A673 (cell line): ENCODE measurements at regions not wholly inside any gene's neighbourhood (a gene's known extent, or its start where the extent isn't known, plus 50 kb on each side); places are given as distances from the start of the nearest gene placed in this dataset.

Experiments used
- BruUV-seq: library from RNA; stranded (reverse); fragments of 400-500 nt; replicated peaks from 2 replicates; lab custom pipeline; 2021; lab: Mats Ljungman, UMichigan
- CTCF ChIA-PET: fragments of 300-600 bp; sonication (Branson Sonifier 250); formaldehyde crosslinking; loops from one replicate; lab custom pipeline; 2022; ENCODE audit warnings: antibody characterized with exemption; lab: Charles Lee
- POLR2A ChIA-PET: fragments of 300-600 bp; sonication (Branson Sonifier 250); formaldehyde crosslinking; loops from one replicate; lab custom pipeline; 2022; ENCODE audit warnings: antibody characterized with exemption; ENCODE audit not compliant: low non-redundant PET; lab: Charles Lee
- DNase-seq: peaks from one replicate; pipeline ENCODE4 v3.0.0-alpha.2; 2015; ENCODE audit warnings: low spot score
- H3K27ac ChIP-seq: fragments of 200-600 bp; sonication (generic); 2 replicates; pipeline ENCODE4 v1.5.1; 2016; ENCODE audit warnings: mixed run types, low read depth, mild to moderate bottlenecking, mixed read lengths, antibody characterized with exemption, low read length; ENCODE audit not compliant: poor library complexity, severe bottlenecking
- H3K27me3 ChIP-seq: fragments of 200-600 bp; sonication (generic); replicated peaks from 2 replicates; pipeline ENCODE4 v1.6.1; 2017; ENCODE audit warnings: mixed run types, low read depth, mild to moderate bottlenecking, mixed read lengths, antibody characterized with exemption, low read length; ENCODE audit not compliant: insufficient read depth, poor library complexity
- H3K36me3 ChIP-seq: fragments of 200-600 bp; sonication (generic); 2 replicates; pipeline ENCODE4 v1.6.1; 2016; ENCODE audit warnings: mixed run types, mild to moderate bottlenecking, mixed read lengths, antibody characterized with exemption, low read length; ENCODE audit not compliant: insufficient read depth, poor library complexity, severe bottlenecking
- H3K4me1 ChIP-seq: fragments of 200-600 bp; sonication (generic); 2 replicates; pipeline ENCODE4 v1.6.1; 2017; ENCODE audit warnings: mixed run types, mild to moderate bottlenecking, mixed read lengths, antibody characterized with exemption, low read length; ENCODE audit not compliant: insufficient read depth, poor library complexity, severe bottlenecking
- H3K4me3 ChIP-seq: fragments of 200-600 bp; sonication (generic); 2 replicates; pipeline ENCODE4 v1.5.1; 2016; ENCODE audit warnings: low read depth, mixed run types, mild to moderate bottlenecking, mixed read lengths, low read length; ENCODE audit not compliant: poor library complexity, severe bottlenecking
- H3K9me3 ChIP-seq: fragments of 200-600 bp; sonication (generic); 2 replicates; pipeline ENCODE4 v1.6.1; 2016; ENCODE audit warnings: mixed run types, low read depth, mild to moderate bottlenecking, mixed read lengths, antibody characterized with exemption, low read length; ENCODE audit not compliant: poor library complexity, severe bottlenecking
- CTCF ChIP-seq: fragments of 300-800, 200-600 bp; sonication (generic); conservative IDR thresholded peaks from 2 replicates; pipeline ENCODE4 v1.5.1; 2017; ENCODE audit warnings: low read depth, mild to moderate bottlenecking, antibody characterized with exemption, low read length, moderate library complexity, mixed read lengths
- EZH2 ChIP-seq: fragments of 200-600 bp; sonication (generic); IDR thresholded peaks from 2 replicates; pipeline ENCODE4 v1.6.1; 2017; ENCODE audit warnings: borderline replicate concordance, low read depth, mild to moderate bottlenecking, mixed read lengths, antibody characterized with exemption, low read length; ENCODE audit not compliant: poor library complexity, severe bottlenecking
- intact Hi-C: fragments of 100-400 bp; cut with micrococcal nuclease; formaldehyde crosslinking; loops from one replicate; pipeline ENCODE4 v1.10.0; 2022; ENCODE audit not compliant: unreplicated experiment

- POLR2A ChIA-PET, result no interaction called here
- CTCF ChIA-PET, result no interaction called here
- no TSS peak for BruUV-seq
- DNase-seq, result no peak
- Histone ChIP-seq H3K4me3 (no peak overlapping the region), H3K27me3 (peaks cover 28% of the 10 kb centered on the region), H3K36me3 (no peaks in the 10 kb centered on the region), H3K9me3 (no peaks in the 10 kb centered on the region), H3K27ac (no peak overlapping the region), H3K4me1 (no peaks in the 10 kb centered on the region)
- TF ChIP-seq CTCF, result no peak
- TF ChIP-seq EZH2, result no peak
- intact Hi-C loops, result loop anchor here (10.0 kb wide), 1 partner anchor 1032 kb away; no protein-coding TSS in a partner anchor
Observed at GRCh38 chr16:6646891-6647290, 685.8 kb upstream of the RBFOX1 start.

- ChIA-PET POLR2A (no interaction called here), CTCF (no interaction called here)
- TF ChIP-seq EZH2 (no peak), CTCF (no peak)
- no TSS peak for BruUV-seq
- intact Hi-C loops, result loop anchor here (10.0 kb wide), 1 partner anchor 1031 kb away; no protein-coding TSS in a partner anchor
- Histone ChIP-seq H3K9me3 (no peaks in the 10 kb centered on the region), H3K27me3 (peaks cover 31% of the 10 kb centered on the region), H3K27ac (no peak overlapping the region), H3K4me1 (no peaks in the 10 kb centered on the region), H3K36me3 (no peaks in the 10 kb centered on the region), H3K4me3 (no peak overlapping the region)
- no peak for DNase-seq
Observed at GRCh38 chr16:6645768-6646568, 686.7 kb upstream of the RBFOX1 start.

GRCh38 chr16:6644916-6645315 is 687.7 kb upstream of the RBFOX1 start:
- BruUV-seq, result no TSS peak
- Histone ChIP-seq H3K4me3 (no peak overlapping the region), H3K27me3 (peaks cover 31% of the 10 kb centered on the region), H3K9me3 (no peaks in the 10 kb centered on the region), H3K27ac (no peak overlapping the region), H3K36me3 (no peaks in the 10 kb centered on the region), H3K4me1 (no peaks in the 10 kb centered on the region)
- TF ChIP-seq CTCF, result no peak
- TF ChIP-seq EZH2, result no peak
- intact Hi-C loops, result loop anchor here (5.0 to 10.0 kb wide), 2 partner anchors 613 to 1030 kb away; no protein-coding TSS in a partner anchor
- no peak for DNase-seq
- ChIA-PET POLR2A (no interaction called here), CTCF (no interaction called here)
